ENCODE measurements at regions not wholly inside any gene's neighbourhood (a gene's known extent, or its start where the extent isn't known, plus 50 kb on each side); places are given as distances from the start of the nearest gene placed in this dataset.

DNA sequence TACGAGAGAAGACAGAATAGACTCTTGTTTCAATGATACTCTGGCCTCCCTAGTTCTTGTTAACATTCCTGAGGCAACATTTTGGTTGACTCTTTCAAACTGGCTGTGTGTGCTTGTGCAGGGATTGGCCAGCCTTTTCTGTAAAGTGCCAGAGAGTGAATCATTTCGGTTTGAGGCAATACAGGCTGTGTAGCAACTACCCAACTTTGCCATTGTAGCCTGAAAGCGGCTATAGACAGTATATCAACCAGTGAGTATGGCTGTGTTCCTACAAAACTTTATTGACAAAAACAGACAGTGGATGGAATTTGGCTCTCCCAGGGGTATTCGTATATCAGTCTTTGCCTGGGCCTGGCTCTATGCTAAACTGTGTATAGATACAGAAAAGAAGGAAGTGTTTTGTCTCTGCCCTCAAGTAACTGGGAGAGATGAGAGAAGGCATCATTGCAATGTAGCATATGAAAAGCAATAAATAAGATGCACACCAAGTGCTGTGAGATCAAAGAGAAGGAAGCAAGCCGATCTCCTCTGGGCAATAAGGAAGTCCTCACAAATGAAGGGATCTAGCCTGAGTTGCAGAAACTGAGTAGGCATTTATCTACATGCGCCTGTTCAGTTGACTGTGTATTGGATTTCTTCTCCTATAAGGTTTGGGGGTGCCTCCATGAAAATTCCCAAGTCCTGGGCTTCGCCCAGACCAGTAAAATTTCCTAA is 568.0 kb upstream of the KLF4 start:
- ATAC-seq (ENCODE audit: low FRiP score) (peak; percentile 91), DNase-seq (ENCODE audit: low spot score) (no peak)
- TF ChIP-seq, protein P1, sequence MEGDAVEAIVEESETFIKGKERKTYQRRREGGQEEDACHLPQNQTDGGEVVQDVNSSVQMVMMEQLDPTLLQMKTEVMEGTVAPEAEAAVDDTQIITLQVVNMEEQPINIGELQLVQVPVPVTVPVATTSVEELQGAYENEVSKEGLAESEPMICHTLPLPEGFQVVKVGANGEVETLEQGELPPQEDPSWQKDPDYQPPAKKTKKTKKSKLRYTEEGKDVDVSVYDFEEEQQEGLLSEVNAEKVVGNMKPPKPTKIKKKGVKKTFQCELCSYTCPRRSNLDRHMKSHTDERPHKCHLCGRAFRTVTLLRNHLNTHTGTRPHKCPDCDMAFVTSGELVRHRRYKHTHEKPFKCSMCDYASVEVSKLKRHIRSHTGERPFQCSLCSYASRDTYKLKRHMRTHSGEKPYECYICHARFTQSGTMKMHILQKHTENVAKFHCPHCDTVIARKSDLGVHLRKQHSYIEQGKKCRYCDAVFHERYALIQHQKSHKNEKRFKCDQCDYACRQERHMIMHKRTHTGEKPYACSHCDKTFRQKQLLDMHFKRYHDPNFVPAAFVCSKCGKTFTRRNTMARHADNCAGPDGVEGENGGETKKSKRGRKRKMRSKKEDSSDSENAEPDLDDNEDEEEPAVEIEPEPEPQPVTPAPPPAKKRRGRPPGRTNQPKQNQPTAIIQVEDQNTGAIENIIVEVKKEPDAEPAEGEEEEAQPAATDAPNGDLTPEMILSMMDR (IDR thresholded peaks at IDR 0.05), result no peak

DNA sequence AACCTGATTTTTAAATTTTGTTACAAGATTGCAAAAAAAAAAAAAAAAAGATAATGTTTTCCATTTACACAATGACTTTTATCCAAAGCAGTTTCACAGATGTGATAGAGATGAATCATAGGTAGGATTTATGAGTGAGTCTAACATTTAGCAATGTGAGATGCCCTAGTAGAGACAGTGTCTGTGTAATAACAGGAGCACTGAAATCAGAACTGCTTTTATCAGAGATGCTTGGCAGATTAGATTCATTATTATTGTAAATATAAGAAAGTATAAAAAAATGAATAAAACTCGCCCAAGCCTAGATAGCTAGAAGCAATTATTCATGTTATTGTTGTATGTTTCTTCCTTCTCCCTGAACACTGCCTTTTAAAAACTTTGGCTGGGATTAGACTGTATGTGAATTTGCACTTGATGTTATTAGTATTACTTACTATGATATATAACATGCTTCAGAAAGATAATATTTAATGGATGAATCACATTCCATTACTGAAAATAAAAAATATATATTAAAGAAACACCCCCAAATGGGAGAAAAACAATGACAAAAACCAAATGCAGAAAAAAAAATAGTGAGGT is 567.3 kb upstream of the KLF4 start:
- ATAC-seq (ENCODE audit: low FRiP score) (peak; percentile 61), DNase-seq (ENCODE audit: low spot score) (no peak)
- TF ChIP-seq, protein P1 (IDR thresholded peaks at IDR 0.05), result no peak

DNA sequence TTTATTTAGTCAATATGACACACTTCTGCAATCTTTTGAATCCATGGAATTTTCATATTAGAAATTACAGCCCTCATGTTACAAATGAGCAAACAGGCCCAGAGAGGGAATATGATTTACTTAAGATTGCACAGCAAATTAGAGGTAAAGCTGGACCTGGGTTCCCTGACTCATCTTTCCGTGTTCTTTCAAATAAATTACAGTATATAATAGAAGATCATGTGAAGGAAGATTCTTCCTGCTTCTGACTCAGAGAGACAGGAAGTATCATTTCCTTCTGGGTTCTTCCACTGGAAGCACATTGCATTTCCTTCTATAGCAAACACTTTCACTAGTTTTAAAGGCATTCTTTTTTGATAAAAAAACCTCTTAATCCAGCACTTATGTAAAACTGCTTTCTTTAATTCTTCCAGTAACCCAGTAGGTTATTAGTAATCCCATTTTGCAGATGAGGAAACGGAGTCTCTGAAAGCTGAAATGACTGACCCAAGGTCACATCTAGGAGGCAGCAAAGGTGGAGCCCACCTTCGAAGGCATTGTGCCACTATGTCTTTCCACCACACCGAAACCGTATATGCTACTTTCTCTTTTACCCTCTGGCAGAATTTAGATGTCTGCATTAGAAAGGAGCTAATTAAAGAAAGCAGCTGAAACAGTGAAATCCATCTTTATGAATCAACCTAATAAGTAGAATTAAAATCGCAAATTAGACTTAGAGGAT is 566.7 kb upstream of the KLF4 start:
- TF ChIP-seq, protein P1 (IDR thresholded peaks at IDR 0.05), result no peak
- no peak for DNase-seq (ENCODE audit: low spot score)
- no peak for ATAC-seq (ENCODE audit: low FRiP score)

DNA sequence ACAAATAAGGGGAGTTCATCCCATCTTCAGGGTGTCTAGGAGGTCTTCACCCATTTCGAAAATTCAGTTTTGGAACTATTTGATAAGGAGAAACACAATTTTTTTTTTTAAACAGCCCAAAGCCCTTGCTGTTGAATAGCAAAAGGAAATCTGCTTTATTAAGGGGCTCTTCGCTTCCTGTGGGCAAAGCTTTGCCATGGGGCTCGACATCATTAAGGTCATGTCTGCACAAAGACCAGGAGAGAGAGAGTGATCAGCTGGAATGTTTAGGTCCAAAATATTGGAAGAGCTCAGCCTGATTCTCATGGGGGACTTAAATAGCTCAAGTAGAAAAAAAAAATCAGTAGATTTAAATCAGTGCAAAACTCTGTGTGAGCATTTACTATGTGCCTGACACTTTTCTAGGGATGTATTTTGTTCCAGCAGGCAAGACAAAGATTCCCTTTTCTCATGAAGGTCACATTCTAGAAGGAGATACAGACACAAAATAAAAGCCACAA is 564.6 kb upstream of the KLF4 start:
- ATAC-seq (ENCODE audit: low FRiP score) (no peak), DNase-seq (ENCODE audit: low spot score) (no peak)
- TF ChIP-seq, protein P1 (IDR thresholded peaks at IDR 0.05), result no peak

DNA sequence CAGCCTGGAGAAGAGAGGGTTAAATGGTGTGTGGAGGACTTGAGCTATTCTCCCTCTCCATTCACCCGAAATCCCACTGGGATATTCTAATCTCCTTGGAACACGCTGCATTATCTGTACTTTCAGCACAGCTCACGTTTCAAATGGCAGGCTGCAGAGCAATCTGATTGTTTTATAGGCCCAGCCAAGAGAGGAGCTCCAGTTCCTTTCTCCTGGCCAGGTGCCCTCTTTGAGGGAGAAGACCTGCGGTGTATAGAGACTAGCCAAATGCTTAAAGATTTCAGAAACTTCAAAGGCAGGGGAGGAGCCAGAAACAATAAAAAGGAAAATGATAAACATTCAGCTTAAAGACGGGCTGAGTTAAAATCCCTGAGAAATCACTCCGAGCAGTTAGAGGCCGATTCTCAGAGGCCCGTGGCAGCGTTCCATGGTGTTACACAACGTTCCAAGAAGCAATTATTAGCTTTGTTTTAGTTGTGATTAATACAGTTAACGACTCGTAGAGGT is 564.0 kb upstream of the KLF4 start:
- ATAC-seq (ENCODE audit: low FRiP score) (peak; percentile 41), DNase-seq (ENCODE audit: low spot score) (peak; percentile 88)
- TF ChIP-seq, protein P1 (IDR thresholded peaks at IDR 0.05), result no peak

DNA sequence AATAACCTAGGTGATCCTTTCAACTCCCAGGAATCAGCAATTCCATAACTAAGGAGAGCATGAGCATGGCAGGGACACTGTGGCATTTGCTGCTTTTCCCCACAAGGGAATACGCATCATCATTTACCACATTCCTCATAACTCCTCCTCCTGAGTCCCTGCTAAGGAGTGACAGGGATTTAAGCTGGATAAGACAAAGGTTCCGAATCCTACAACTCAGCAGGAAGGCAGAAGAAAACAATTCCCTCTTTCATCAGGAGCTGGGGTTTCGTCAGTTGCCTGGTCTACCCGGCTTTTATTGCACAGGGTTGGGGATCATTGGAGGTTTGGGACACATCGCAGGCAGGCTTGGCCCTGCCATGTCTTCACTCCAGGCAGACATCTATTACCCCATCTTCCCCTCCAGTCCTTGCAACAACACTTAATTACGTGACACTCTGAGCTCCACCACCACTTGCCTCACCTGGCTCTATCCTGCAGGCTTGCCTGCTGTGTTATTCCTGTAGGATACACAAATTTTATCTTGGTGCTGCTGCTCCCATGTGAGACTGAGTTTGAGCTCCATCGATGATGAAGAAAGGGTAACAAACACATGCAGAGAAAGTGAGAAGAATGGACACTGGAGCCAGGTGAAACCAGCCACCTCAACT is 563.0 kb upstream of the KLF4 start:
- ATAC-seq (ENCODE audit: low FRiP score), result no peak
- DNase-seq (ENCODE audit: low spot score), result no peak
- TF ChIP-seq, protein P1 (IDR thresholded peaks at IDR 0.05), result no peak
